ENCODE measurements at regions not wholly inside any gene's neighbourhood (a gene's known extent, or its start where the extent isn't known, plus 50 kb on each side); places are given as distances from the start of the nearest gene placed in this dataset.
"Not testable (repeated sequence)": the region's sequence is repeated elsewhere in the genome, so short reads cannot be mapped to it uniquely, and the experiment has no call there.

DNA sequence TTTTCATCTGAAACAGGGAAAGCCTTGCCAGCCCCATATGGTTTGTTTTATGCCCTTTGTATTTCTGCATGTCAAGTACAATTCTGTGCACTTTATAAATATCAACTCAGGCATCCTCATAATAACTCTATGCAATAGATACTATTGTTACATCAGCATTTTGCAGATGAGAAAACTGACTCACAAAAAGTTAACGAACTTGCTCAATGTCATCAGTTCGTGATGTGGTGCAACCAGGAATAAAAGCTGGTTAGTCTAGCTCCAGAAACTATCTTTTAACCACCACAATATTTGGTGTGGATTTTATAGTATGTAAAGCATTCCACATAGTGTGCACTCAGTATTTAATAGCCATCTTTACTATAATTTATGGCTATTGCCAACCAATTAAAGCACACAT lies 134.9 kb downstream of the MRPS30 start:
- peak; percentile 58 for DNase-seq

DNA sequence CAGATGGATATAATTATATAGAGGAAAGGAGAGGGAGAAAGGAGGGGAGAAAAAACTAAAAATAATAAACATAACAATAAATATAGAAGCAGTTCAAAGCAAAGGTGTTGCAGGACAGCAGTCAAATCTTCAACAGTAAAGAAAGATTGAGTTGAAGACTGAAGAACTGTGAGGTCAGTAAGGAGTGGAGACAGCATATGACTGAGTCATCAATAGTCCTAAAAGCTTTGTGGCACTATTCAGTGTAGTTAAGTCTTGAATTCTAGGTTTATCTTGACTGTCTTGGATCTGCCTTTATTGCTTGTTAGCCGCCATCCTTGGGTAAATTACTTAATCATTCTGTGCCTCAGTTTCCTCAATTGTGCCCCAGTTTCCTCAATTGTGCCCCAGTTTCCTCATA lies 137.0 kb downstream of the MRPS30 start:
- no peak for DNase-seq

DNA sequence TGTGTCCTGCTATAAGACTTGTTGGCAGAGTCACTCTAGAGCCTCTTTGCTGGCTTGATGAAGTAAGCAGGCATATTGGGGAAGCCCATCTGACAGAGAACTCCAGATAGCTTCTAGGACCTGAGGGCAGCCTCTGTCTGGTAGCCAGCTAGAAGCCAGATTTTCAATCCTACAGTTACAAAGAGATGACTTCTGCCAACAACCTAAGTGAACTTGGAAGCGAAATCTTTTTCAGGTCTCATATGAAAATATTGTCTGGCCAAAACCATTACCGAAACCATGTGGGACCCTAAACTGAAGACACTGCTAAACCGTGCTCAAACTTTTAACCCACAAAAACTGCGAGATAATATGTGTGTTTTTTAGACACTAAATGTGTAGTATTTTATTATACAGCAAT lies 140.9 kb downstream of the MRPS30 start:
- no peak for DNase-seq

DNA sequence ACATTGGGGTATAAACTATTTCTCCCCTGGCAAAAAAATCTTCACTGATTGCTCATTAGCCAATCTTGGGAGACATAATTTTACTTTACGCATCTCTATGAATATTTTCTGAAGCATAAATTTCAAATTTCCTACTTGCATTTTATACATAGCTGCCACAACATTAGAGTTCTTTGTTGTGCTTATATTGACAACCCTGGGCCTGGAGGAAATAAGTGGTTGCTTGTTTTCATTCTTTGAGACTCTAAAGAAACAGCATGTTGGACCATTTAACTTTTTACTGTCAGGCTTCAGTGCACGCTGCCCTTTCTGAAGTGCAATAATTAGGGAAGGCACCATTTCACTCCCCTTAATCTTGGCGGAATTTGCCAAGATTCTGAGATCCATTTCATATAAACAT lies 142.6 kb downstream of the MRPS30 start:
- DNase-seq, result no peak

DNA sequence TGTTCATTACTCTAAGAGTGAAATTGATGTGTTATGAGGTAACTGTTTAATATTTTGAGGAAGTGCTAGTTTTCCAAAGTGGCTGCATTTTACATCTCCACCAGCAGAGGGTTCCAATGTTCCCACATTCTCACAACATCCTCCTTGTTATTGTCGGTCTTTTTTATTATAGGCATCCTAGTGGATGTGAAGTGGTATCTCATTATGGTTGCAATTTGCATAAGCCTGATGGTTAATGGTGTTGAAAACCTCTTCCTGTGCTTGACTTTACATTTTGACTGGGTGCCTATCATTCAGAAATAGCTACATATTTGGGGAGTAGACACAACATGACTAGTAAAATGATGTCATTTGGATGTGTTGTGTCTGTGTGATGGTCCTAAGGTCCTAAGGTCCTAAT lies 143.6 kb downstream of the MRPS30 start:
- peak; percentile 83 for DNase-seq

DNA sequence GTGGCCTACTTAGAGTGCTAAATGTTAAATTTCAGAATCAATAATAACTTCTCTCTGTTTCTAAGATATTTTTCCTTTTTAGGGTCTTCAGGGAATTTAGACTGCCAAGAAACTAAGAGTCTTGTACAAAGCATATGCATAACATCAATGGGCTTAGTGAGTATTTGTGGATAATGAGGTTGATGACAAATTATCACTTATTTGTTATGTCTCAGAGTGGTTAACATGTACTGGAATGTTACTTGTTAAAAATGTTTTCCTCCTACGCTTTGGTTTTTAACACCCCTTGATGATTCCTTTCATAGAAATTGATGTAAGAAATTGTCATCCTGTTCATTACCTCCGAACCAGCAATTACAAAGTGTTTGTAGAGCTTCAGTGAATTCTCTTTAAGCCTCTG lies 144.3 kb downstream of the MRPS30 start:
- DNase-seq, result no peak

DNA sequence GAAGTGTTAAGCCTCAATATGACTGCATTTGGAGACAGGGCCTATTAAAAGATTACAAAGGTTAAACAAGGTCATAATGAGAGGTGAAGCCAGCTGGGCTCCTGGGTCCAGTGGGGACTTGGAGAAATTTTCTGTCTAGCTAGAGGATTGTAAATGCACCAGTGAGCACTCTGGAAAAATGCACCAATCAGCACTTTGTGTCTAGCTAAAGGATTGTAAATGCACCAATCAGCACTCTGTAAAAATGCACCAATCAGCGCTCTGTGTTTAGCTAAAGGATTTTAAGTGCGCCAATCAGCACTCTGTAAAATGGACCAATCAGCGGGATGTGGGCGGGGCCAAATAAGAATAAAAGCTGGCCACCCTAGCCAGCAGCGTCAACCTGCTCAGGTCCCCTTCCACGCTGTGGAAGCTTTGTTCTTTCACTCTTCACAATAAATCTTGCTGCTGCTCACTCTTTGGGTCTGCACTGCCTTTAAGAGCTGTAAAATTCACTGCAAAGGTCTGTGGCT lies 150.3 kb downstream of the MRPS30 start:
- not testable (repeated sequence) for DNase-seq

DNA sequence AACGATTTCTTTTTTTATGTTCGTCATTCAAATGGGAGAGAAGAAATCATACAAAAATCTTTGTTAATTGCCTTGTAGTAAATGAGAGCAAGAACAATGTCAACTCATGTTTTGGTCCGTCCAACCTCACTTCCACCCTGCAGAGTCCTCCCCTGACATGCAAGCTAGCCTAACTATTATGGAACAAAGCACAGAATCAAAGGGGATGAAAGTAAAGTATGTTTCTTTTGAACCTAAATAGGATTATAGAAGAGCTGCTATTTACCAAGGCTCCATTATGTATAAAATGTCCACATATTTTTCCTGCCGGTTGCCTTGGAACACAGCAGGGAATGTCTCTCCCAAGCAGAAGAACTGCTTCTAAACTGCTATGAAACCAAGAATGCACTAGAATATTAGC lies 161.1 kb downstream of the MRPS30 start:
- no peak for DNase-seq

DNA sequence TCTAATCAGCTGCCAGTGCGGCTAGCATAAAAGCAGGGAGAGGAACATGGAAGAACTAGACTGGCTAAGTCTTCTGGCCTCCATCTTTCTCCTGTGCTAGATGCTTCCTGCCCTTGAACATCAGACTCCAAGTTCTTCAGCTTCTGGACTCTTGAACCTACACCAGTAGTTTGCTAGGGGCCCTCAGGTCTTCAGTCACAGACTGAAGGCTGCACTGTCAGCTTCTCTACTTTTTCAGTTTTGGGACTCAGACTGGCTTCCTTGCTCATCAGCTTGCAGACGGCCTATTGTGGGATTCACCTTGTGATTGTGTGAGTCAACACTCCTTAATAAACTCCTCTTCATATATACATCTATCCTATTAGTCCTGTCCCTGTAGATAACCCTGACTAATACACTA lies 162.2 kb downstream of the MRPS30 start:
- not testable (repeated sequence) for DNase-seq

DNA sequence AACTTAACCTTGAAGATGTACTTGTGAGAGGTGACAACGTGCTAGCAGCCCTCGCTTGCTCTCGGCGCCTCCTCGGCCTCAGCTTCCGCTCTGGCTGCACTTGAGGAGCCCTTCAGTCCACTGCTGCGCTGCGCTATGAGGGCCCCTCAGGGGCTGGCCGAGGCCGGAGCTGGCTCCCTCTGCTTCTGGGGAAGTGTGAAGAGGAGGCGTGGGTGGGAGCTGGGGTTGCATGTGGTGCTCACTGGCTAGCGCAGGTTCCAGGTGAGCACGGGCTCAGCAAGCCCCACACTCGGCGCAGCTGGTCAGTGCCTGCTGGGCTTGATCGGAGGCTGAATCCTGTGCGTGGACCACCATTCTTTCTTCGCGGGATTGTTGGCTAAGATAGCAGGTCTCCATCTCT lies 166.1 kb downstream of the MRPS30 start:
- no peak for DNase-seq

DNA sequence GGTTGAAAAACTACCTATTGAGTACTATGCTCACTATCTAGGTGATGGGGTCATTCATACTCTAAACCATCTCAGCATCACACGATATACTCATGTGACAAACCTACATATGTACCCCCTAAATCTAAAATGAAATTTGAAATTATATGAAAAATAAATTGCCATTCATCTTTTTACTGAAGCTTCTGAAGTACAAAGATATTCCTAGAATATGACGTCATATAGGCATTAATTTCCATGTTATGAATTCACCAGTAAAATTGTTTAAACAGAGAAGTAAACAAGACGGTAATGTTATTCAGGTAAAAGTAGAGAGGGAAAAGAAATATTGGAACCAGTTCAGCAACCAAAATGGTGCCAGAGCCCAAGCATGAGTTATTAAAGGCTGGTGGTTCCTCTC lies 173.0 kb downstream of the MRPS30 start:
- DNase-seq, result no peak

DNA sequence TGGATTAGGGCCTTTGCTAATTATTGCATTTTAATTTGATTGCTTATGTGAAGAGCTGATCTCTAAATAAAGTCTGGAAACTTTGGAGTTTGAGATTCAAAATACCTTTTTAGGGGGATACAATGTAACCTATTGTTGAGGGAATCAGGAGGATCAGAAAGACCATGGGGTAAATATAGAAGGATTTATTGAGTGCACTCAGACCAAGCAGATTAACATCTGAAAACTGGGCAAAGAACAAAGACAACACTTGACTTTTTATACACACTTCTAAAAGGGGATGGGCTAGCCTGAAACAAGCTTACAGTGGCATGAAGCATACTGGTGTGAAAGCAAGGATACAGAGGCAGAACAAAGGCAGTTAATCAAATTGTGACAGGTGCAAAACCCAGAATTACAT lies 174.3 kb downstream of the MRPS30 start:
- peak; percentile 60 for DNase-seq

DNA sequence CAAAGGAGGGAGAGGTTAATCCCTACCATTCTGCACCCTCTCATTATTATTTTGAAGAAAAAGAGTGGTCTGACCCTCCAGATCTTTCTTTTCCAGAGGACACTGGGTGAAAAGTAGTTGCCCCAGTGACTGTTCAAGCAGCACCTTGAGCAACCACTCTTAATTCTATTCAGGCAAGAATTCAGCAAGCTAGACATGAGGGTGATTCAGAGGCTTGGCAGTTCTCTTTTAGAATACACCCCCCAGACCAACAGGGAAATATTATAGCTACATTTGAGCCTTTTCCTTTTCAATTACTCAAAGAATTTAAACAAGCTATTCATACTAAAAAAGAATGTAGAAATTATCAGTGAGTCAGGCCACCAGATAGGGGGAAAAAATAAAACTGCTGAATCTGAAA lies 178.3 kb downstream of the MRPS30 start:
- DNase-seq, result no peak

DNA sequence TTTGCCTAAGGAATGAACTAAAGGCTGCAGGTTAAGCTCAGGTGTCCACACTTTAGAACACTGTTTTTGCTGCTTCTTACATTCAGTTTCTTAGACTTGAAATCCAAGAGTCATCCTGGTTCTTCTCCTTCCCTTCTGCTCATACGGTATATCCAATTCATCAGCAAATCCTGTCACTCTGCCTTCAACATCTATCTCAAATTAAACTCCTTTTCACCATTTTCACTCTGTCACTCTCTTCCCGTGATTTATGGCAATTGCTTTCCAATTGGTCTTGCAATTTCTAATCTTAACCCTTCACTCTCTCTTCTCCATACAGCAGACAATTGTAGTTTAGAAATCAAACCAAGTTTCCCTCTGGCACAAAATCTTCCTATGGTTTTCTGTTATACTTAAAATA lies 182.9 kb downstream of the MRPS30 start:
- no peak for DNase-seq

DNA sequence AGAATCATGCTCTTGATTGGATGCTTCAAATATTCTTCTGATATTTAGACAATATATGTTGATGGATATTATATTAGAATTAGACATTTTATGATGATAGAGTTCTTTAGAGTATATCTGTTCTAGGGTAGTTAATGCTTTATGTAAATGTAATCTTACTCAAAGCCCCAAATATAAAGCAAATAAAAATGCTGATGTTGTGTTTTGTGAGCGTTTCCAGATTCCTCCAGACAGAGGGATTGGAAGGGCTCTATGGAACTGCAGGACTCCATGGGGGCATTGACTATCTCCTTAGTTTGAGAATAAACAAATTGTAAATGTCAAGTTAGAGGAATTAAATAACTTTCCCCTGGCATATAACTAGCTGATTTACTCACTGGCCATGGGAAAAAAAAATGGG lies 184.5 kb downstream of the MRPS30 start:
- no peak for DNase-seq

DNA sequence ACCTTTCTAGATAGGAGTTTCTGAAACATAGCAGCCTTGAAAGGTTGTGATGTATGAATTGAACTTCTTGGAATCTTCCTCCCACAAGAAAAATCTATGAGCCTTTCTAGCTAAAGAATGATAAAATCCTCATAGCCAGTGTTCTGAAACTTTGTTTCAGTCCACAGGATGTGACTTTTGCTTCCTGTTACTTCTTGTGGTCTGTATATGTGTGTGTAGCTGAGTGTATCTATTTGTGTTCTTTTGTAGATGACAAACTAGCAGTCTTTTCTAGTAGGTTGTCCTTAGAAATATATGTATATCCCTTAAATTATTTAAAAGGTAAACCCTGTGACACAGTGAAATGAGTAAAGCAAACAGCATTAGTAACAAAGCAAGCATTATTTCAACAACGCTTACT lies 188.8 kb downstream of the MRPS30 start:
- peak; percentile 18 for DNase-seq

DNA sequence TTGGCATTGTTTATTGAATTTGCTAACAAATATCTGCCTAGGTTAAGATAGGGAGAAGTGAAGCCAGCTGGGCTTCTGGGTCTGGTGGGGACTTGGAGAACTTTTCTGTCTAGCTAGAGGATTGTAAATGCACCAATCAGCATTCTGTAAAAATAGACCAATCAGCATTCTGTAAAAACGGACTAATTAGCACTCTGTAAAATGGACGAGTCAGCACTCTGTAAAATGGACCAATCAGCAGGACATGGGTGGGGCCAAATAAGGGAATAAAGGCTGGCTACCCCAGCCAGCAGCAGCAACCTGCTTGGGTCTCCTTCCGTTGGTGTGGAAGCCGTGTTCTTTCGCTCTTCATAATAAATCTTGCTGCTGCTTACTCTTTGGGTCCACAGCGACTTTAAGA lies 198.4 kb downstream of the MRPS30 start:
- DNase-seq, result not testable (repeated sequence)

DNA sequence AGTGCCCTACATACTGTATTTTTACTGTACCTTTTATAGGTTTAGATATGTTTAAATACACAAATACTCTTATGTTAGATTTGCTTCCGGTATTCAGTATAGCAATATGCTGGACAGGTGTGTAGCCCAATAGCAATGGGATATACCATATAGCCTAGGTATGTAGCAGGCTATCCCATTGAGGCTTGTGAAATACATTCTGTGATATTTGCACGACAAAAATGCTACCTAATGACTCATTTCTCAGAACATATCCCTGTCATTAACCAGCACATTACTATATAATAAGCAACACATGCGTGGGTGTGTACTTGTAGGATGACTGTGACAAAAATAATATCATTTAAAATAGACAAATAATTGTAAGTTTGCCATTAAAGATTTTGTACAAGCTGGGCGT lies 208.8 kb downstream of the MRPS30 start:
- DNase-seq, result no peak

DNA sequence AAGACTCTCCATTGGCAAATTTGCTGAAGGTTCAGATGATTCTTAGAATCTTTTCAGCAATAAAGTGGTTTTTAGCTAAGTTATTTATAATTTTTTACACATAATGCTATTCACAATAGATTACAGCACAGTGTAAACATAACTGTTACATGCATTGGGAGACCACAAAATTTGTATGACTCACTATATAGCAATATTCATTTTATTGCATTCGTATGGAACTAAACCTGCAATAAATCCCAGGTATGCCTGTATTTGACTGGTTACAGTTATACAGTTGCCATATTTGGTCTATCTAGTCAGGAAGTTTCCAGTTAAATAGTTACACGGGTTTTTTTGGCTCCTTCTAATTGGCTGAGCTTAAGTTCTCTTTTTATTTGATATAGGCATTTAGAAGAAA lies 220.8 kb downstream of the MRPS30 start:
- no peak for DNase-seq

DNA sequence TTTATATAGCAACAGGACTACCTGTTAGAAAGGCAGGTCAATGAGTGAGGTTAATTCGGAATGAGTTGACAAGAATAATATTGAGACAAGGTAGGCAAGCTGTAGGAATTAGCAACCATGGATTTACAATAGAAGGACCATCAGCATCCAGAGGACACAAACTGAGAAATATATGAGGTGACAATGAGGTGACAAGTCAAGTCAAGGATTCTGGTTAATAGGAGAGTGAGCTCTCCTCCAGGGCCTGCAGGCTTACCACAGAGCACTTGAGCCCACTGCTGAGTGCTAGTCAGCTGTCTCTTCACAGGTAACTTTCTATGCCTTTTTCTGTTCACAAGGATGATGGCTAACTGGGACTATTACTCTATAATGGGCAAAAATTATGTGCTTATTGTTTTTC lies 227.2 kb downstream of the MRPS30 start:
- no peak for DNase-seq

DNA sequence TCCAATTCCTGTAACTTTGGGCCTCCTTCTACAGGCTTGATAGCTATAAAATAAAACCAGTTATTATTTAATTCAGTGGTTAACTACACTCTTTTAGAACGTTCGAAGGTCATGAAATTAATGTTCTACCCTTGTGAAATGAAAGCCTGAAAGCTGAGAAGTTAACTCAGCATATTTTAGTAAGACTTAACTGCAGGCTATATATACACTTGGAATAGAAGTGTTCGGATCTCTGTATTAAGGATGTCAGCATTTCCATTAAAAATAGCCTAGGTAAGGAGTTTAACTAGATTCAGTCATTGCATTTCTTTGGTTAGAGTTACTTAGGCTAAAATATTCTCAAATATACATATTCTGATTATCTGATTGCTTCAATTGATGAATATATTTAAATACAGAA lies 229.2 kb downstream of the MRPS30 start:
- no peak for DNase-seq

DNA sequence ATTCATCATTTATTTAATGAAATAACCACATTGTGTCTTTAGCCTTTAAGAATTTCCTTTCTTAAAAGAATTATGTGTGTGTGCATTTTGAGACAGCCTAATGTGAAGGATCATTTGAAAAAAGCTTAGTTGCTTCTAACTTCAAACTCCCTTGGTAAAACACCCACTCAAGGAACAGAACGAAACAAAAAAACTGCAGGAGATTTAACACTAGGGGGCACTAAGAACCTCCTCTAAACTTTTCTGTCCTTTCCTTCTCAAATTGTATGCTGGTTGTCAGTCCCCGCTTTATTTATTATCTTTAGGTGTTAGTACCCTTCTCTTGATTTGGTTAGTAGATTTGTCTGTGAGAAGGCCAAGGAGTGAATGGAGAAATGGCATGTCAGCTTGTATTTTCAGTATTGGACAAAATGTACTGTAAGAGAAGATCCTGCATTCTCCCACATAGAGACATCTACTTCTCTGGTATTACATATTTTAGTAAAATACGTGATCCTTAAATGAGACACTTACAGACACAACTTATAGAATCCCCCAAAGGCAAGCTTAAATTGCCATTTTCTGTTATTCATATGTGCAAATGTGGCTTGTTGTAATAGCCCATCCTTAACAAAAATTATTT lies 229.7 kb downstream of the MRPS30 start:
- peak; percentile 86 for DNase-seq

DNA sequence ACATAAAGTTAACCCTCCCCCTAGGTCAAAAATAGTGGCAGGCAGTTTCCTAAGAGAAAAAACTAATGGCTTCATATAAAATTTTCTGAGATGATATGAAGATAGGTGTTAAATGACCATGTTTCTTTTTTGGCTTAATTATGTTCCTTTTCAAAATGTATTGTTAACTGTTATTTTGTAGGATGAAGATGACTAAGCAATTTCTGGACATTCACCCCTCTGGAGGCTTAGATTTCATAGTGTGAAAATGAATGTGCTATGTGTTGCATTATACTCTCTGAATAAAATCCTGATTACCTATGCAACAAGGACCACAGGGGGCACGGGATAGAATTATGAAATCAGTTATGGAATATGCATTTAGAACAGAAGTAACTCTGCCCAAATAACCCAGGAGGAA lies 233.5 kb downstream of the MRPS30 start:
- DNase-seq, result peak; percentile 33

DNA sequence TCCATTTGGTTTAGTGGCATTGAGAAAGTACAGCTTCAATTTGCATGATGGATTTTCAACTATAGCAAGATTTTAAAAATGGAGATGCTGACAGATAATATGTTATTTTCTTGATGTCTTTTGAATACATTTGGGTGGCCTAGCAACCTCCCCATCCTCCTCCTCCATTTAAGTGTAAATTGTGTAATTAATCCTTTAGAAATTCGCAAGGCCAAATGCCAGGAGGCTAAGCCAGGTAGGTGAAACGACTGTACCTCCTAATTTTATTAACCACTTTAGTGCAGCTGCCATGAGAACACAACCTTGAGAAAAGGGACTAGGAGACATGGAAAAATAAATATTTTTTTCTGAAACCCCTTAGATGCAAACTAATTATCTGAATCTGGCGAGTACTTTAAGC lies 248.8 kb downstream of the MRPS30 start:
- no peak for DNase-seq

DNA sequence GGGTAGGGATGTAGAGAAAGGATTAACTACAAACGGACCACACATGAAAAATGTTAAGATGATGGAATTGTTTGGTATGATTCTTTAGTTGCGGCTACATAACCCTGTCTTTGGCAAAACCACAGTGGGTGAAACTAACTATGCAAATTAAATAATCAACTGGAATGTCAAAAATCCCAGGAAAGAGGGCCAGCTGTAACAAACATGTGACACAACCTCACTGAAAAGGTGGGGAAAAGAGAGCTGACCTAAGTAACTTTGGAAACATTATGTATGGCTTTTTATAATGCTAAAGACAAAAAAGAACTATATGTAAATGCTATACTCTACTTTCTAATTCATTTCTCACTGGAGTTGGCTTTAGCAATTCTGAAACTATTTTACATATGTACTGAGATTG lies 252.0 kb downstream of the MRPS30 start:
- no peak for DNase-seq

DNA sequence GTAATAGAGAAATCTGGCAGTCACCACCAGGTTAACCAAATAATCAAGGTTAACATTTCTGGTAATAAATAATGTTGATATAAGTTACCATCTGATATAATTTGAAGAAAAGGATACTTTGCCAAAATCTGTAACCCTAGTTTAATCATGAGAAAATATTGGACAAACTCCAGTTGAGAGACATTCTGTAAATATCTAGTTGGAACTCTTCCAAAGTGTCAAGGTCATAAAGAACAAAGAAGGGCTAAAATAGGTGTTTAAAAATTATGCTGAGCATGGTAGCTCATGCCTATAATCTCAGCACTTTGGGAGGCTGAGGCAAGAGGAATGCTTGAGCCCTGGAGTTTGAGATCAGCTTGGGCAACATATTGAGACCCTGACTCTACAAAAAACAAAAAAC lies 253.3 kb downstream of the MRPS30 start:
- DNase-seq, result no peak
